HG02943 (cell line): ENCODE measurements at regions not wholly inside any gene's neighbourhood (a gene's known extent, or its start where the extent isn't known, plus 50 kb on each side); places are given as distances from the start of the nearest gene placed in this dataset.
"Not testable (repeated sequence)": the region's sequence is repeated elsewhere in the genome, so short reads cannot be mapped to it uniquely, and the experiment has no call there.

Experiments used
- ATAC-seq: cut with Tn5 transposase; IDR thresholded peaks from one replicate; pipeline ENCODE4 v1.9.1; 2021; ENCODE audit warnings: mild to moderate bottlenecking, low read depth, moderate library complexity; ENCODE audit not compliant: unreplicated experiment

GRCh38 chr6:15936503-15936902 is 192.4 kb upstream of the MYLIP start:
- no peak for ATAC-seq

GRCh38 chr6:15935661-15936060 is 193.2 kb upstream of the MYLIP start:
- no peak for ATAC-seq

GRCh38 chr6:15931697-15932096 is 197.2 kb upstream of the MYLIP start:
- not testable (repeated sequence) for ATAC-seq

GRCh38 chr6:15930207-15930606 is 198.7 kb upstream of the MYLIP start:
- no peak for ATAC-seq

- ATAC-seq = no peak
Observed at GRCh38 chr6:15929685-15930084, 199.2 kb upstream of the MYLIP start.

GRCh38 chr6:15927531-15928225 is 201.2 kb upstream of the MYLIP start:
- ATAC-seq = no peak

- ATAC-seq = no peak
Observed at GRCh38 chr6:15926256-15926655, 202.6 kb upstream of the MYLIP start.

- ATAC-seq = no peak
Observed at GRCh38 chr6:15924893-15925292, 204.0 kb upstream of the MYLIP start.

GRCh38 chr6:15922510-15923250 is 206.2 kb upstream of the MYLIP start:
- ATAC-seq = no peak

- ATAC-seq = no peak
Observed at GRCh38 chr6:15921243-15921642, 207.6 kb upstream of the MYLIP start.

GRCh38 chr6:15916581-15916980 is 212.3 kb upstream of the MYLIP start:
- no peak for ATAC-seq

GRCh38 chr6:15915508-15916178 is 213.2 kb upstream of the MYLIP start:
- no peak for ATAC-seq

- no peak for ATAC-seq
Observed at GRCh38 chr6:15914553-15914952, 214.3 kb upstream of the MYLIP start.

GRCh38 chr6:15913573-15913972 is 215.3 kb upstream of the MYLIP start:
- no peak for ATAC-seq

- ATAC-seq = no peak
Observed at GRCh38 chr6:15912505-15913400, 216.1 kb upstream of the MYLIP start.

- ATAC-seq = no peak
Observed at GRCh38 chr6:15911753-15912504, 217.0 kb upstream of the MYLIP start.

GRCh38 chr6:15909290-15910070 is 219.4 kb upstream of the MYLIP start:
- no peak for ATAC-seq

GRCh38 chr6:15908871-15909270 is 220.0 kb upstream of the MYLIP start:
- ATAC-seq = no peak

- ATAC-seq = no peak
Observed at GRCh38 chr6:15907914-15908518, 220.9 kb upstream of the MYLIP start.
